Islet of Langerhans (tissue), 1 donor: ENCODE measurements at regions not wholly inside any gene's neighbourhood (a gene's known extent, or its start where the extent isn't known, plus 50 kb on each side); places are given as distances from the start of the nearest gene placed in this dataset.
"Not testable (repeated sequence)": the region's sequence is repeated elsewhere in the genome, so short reads cannot be mapped to it uniquely, and the experiment has no call there.

Source experiments
- FAIRE-seq: peaks from one replicate; lab custom pipeline; 2011; peaks lifted over from hg19 to GRCh38; lab: Jason Lieb, UNC

DNA sequence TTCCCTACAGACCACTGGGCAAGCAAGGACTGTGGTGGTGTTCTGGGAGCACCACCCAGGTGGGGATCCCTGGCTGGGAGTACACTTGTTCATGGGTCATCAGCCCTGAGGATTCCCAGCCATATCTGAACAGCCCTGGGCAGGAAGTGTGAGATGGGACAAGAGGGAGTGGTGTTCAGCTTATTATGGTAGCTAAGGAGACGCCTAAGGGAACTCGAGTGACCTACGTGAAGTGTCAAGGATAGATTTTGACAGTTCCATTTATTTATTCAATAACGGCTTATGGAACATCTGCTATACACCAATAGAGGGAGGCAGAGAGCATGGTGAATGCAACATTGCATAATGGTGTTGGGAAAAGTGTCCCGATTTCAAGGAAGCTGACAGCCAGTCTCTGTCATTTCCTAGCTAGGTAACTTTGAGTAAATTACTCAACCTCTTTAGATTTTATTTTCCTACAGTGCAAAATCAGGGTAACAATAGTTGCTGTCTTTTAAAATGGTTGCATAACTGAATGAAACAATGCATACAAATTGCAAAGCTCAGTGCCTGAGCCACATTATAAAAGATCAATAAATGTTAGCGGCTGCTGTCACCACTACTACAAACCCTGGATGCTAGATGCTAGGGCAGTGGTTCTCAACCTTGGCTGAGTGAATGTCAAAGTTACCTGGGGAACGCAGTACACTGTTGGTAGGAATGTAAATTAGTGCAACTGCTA, 534.1 kb downstream of the GRIN2A start:
- FAIRE-seq: peak; percentile 91

DNA sequence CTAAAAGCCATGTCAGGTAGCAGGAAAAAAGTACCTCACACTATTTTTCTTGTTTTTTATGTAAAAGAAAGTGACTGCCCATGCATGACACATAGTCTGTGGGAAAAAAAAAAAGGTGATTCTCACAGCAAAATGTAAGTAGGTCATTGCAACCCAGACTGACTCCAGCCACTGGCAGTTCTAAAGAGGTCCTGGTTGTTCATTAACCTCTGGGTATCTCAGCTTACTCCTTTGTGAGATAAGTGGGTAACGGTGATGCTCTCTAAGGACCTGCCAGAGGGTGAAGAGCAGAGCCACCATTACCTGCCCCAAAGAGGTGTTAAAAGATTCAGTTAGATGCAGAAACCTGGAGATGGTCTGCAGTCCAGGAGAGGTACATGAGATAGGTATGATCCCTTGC, 531.9 kb downstream of the GRIN2A start:
- peak; percentile 95 for FAIRE-seq

DNA sequence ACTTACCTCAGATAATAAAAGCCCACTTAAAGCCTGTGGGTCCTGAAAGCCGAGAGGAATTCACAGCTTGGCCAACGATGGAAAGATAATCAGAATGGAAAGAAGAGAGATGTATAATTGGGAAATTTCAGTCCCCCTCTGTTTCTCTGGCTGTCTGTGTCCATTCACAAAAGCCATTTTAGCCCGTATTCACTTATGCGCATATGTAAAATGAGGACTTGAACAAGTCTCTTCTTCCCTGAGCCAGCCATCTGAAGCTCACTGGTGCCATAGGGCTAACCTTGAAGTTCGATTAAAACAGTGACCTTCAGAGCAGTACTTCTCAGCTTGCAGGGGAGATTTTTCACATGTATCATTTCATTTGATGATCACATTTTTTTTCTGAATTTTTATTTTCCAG, 527.2 kb downstream of the GRIN2A start:
- no peak for FAIRE-seq

DNA sequence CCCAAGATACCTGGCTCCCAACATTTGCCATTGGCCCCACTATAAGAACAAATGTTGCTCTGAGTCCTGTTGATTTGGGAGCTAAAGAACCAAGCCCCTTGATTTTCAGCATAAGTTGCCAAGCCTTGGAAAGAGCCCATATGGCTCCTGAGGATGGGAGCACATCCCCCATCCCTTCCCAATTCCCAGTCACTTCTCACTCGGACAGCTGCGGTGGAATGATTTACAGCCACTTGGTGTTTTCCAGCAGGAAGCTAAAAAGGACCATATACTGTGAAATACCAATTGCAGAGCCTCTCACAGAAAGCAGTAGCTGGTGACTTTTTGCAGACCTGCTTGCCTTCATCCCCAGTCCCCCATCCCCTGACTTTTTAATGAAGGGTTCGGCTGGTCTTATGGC, 524.6 kb downstream of the GRIN2A start:
- no peak for FAIRE-seq

DNA sequence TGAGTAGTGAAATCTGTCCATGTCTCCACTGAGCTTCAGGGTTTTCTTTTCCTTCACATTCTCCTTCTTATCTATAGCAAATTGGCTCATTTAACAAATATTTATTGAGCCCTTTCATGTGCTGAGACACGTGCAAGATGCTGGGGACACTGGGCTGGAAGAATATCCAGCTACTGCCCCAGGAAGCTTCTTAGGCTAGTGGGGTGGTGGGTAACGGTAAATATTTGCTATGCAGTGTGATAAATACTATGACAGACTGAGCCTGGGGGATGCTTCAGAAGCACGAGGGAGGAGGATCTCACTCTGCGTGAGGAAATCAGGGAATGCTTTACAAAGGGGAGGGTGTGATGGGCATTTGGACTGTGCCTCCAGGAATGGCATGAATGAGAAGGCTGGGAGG, 524.1 kb downstream of the GRIN2A start:
- no peak for FAIRE-seq

DNA sequence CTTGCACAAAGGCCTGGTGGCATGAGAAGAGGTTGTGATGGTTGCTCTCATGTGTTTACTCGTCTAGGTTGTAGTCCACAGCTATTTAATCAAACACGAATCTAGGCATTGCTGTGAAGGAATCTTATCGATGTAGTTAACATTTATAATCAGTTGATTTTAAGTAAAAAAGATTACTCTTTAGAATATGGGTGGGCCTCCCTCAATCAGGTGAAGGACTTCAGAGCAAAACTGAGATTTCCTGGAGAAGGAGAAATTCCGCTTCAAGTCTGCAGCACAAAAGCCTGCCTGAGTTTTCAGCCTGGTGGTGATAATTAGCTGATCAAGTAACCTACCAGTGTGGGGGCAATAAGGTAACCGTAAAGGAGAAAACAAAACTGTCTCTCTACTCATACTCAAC, 523.6 kb downstream of the GRIN2A start:
- FAIRE-seq: no peak

DNA sequence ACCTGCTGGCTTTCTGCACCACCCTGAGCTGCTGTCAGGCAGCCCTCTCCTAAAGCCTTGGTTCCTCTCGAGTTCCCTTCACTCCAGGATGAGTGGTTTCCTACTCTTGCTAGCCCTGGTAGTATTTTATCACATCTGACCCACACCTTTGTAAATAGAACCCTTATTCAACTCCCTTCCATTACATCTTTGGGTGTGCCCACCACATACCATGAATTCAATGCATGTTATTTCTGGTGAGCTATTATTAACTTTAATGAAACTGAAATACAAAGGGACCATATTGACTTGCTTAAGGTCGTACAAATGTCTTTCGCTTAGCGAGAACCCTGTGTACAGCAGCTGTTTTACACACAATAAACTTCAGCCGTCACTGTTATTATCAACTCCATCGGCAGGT, 521.3 kb downstream of the GRIN2A start:
- no peak for FAIRE-seq

DNA sequence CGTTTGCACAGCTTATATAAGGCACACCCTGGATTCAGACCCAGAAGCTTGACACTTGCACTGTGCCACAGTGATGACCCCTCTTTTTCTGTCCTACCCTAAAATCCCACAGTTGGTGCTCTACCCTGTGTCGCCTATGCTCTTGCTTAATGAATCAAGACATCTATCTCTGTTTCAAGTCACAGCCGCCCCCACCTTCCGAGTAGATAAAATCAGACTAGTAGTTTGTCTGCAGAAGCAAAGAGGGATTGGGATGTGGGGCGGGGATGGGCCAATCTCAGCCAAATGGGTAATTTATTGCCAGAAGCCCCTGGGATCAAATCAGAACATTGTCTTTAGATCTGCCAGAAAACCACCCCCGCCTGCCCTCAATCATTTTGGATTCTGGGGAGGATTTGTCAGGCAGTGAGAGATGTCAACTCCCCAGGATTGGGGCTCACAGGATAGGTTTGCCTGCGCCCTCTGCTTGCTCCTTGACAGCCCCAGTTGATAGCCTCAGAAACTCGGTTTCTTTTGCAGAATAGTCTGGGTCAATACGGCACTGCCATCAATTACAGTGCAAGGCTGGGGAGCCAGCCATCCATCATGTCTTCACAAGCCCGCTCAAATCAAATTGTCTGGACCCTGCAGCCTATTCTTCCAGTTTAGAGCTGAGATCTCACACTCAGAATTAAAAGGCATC, 520.8 kb downstream of the GRIN2A start:
- no peak for FAIRE-seq

DNA sequence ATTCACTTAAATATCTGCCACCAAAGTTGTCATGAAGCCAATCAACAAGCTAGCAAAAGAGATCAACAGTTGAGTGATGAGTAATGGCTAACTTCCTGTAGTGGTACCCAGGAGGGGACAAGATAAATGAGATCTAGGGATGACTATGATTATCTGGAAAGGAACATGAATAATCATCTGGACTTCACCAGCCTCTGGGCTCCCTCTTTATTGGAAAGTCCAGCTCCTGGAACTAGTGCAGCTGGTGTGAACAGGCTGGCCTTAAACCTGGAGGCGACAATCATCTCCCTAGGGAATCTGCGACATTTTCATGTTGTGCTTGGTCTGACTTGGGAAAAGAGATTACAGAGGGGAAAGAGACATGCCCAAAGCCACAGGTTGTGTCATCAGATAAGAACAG, 518.6 kb downstream of the GRIN2A start:
- FAIRE-seq: no peak

DNA sequence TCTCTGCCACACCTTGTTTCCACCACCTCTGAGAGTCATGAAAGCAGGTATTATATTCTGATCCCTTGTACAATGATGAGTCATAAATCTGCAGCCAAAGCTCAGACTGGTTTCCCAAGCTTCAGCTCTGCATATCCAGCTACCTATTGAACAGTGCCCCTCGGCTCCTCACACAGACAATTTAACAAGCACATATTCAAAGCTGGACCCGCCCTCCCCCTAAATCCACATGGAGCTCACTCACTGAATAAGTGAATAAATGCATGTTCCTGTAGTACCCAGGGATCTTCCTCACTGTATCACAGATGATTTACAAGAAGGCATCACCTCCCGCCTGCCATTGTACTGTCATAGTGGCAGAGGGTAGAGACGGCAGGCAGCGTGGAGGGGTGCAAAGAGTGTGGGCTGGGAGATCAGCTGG, 516.4 kb downstream of the GRIN2A start:
- no peak for FAIRE-seq

DNA sequence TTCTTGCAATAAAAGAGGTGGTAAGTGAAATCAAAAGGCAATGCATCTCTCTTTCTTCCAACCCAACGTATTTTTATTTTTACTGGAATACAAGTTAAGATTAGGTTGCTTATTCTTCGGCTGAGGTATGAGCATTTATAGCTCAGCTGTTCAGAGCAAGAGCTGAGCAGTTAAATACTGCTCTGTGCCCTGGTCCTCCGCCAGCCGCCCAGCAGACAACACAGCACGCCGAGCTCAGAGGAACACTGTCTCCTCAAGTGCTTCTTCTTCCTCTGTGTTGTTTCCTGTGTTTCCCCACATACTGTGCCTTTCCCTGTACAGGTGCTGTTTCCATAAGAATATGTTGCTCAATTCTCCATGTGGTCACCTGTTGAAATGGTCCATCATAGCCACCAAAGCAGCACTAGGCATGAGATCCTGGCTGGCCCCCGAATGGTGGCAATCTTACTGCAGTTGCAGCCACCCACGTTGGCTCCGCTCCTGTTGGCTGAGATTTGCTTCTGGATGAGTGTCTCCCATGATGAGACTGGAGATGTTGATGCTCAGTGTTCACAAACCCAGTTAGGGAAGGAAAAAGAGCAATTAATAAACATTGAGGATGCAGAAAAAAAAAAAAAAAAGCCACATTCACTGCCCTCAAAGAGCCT, 515.3 kb downstream of the GRIN2A start:
- no peak for FAIRE-seq

DNA sequence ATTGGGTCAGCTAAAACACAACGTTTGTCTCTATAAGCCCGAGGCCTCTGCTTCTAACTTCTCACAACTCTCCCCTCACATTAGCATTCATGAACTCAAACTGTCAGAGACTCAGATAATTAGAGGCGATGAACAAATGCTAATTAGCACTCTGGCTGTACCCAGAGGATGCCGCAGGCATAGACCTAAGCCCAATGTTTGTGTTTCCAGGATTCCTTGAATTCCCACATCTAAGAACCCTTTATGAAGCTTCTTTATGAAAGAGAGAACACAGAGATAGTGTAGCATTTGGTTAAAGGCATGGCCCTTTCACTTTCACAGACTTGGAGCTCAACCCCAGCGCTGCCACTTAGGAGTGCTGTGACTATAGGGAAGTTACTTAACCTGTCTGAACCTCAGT, 512.2 kb downstream of the GRIN2A start:
- FAIRE-seq: no peak

DNA sequence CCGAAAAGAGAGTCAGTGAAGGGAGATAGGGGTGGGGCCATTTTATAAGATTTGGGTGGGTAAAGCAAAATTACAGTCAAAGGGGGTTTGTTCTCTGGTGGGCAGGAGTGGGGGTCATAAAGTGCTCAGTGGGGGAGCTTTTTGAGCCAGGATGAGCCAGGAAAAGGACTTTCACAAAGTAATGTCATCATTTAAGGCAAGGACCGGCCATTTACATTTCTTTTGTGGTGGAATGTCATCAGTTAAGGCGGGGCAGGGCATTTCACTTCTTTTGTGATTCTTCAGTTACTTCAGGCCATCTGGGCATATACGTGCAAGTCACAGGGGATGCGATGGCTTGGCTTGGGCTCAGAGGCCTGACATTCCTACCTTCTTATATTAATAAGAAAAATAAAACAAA, 511.6 kb downstream of the GRIN2A start:
- not testable (repeated sequence) for FAIRE-seq

DNA sequence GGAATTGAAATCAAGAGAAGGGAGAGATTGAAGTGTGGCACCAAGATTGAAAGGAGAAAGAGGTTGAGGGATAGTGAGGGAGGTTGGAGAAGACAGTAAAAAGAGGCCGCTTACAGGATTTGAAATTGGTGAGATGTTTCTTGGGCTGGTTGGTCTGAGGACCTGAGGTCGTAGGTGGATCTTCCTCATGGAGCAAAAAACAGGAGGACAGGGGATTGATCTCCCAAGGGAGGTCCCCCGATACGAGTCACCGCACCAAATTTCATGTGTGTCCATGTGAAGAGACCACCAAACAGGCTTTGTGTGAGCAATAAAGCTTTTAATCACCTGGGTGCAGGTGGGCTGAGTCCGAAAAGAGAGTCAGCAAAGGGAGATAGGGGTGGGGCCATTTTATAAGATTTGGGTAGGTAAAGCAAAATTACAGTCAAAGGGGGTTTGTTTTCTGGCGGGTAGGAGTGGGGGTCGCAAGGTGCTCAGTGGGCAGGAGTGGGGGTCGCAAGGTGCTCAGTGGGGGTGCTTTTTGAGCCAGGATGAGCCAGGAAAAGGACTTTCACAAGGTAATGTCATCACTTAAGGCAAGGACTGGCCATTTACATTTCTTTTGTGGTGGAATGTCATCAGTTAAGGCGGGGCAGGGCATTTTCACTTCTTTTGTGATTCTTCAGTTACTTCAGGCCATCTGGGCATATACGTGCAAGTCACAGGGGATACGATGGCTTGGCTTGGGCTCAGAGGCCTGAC, 505.5 kb downstream of the GRIN2A start:
- FAIRE-seq: not testable (repeated sequence)

DNA sequence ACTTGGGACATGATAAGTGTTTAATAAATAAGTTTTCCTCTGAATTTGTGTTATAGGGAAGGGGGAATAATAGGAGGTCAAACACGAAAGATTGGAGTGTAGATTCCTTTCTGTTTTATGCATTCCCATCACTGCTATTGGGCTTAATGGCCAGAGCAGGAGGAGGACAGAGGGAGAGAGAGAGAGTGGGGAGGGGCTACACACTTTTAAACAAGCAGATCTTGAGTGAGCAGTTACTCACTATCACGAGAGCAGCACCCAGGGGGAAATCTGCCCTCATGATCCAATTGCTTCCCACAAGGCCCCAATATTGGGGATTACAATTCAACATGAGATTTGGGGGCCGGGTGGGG, 505.0 kb downstream of the GRIN2A start:
- FAIRE-seq: no peak

DNA sequence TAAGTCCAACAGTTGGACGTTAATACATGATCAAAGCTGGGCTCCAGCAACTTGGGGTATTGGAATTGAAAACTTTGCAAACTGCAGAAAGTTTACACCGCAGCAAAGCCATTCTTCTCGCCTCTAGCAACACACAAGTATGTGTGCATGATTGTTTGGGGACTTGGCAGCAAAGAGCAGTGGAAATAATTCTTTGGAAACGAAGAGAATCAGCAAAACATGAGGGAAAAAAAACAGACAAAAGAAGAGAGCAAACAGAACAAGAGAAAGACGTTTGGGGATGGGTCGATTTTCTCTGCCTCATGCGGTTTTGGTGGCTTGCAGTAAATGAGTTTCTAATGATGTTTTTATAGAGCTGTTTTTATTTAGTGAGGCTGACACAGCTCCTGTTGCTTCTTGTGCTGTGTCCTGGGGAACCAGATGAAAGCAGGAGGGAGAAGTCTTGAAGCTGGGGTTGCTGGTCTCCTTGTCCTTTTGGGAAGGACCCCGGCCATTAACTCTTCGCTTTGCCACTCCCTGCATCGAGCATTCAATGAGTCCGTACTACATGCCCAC, 502.9 kb downstream of the GRIN2A start:
- FAIRE-seq: peak; percentile 5

DNA sequence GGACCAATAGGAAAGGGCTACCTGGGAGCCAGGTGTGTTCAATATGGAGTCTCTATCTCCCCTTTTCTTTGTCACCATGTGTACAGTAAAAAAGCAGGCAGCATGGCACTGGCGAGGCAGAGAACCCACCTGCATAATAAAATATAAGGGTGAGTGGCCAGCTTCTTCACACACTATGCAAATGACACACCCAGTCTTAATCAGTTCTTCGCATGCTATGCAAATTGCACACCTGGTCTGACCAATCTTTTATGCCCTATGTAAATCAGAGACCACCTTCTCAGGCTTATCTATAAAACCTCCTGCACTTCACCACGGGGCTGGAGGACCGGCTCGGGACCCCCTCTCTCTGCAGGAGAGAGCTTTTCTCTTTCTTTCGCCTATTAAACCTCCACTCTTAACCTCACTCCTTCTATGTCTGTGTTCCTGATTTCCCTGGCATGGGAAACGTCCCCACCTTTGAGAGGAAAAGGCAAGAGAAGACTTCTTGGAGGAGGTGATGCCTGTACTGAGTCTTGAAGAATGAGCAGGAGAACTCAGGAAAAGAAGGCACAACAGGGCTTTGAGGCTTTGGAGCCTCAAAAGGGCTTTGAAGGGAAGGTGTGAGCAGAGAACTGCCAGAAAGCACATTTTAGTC, 502.1 kb downstream of the GRIN2A start:
- no peak for FAIRE-seq

DNA sequence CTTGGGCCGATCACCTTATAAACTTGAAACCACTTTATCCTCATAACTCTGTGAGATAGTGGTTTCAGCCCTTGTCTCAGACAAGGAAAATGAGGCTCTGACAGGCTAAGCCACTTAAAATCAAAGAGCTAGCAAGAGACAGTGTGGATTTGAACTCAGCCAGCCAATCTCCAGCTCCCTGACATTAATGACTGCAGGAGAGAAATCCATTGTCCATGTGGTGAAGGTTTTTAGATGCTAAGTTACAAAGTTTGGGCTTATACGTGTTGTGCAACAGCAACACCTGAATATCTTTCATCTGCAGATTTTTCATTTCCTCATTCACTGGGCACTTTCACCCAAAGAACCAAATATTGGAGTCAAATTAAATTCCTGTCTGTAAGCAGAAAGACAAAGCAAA, 501.3 kb downstream of the GRIN2A start:
- FAIRE-seq: no peak

DNA sequence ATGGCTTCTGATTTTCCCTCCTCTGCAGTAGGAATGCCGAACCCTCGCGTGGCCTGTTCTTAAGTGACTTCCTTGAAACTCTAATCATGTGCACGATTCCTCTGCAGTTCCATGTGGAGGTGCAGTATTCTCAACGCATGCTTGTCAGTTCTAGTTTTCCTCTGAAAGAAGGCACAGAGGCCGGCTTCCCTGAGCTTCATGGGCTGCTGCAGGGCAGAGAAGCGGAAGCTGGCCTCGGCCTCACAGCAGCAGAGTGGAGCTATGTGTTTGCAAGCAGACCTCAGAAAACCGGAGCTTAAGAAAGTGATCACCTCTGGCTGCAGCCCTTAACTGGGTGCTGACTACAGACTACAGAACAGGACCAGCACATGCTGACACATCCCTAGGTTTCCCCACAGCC, 500.7 kb downstream of the GRIN2A start:
- no peak for FAIRE-seq

DNA sequence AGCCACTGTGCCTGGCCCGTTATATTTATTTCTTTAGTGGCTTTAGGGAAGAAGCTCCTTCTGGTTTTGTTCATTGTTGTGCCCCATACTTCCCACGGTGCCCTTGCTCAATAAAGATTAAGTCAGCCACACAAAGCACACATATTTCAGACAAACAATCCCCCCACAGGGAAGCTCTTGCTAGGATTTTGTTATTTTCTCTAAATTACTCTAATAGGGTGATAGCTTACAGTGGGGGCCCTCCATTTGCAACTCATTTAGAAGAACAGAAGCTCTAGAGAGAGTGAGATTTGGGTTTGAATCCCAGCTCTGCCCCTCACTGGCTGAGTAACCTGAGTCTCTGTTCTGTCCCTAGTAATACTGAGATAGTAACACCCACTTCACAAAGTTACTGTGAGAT, 499.9 kb downstream of the GRIN2A start:
- no peak for FAIRE-seq

DNA sequence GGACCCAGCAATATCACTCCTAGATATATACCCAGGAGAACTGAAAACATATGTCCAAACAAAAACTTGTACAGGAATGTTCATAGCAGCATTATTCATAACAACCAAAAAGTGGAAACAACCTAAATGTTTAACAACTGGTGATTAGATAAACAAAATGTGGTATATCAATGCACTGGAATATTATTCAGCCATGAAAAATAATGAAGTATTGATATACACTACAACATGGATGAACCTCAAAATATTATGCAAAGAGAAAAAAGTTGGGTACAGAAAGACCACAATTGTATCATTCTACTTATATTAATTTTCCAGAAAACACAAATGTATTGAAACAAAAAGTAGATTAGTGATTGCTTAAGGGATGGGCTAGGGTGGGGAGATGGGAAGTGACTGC, 498.6 kb downstream of the GRIN2A start:
- no peak for FAIRE-seq

DNA sequence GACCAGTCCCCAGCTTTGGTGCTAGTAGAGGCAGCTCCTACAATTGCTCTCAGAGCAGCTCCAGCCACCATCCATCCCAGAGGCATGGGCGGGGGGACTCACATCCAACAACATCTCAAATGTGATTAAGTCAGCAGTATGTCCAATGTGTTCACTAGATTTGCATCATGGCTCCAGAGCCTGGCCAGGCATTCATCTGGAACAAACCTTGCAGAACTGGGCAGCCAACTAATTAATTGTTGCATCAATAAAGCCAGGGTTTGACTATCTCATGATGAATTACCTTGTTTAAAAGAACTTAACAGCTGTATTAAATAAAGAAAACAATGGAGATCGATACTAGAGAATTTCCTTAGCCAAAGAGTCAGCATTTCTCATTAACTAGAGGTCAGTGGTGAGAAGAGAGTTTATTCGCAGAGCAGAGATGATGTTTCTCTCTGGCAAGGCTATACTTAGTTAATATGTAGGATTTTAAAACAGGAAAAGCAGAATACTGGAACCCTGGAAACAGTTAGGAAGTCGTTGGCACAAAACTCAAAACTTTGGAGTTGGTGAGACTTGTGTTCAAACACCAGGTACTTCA, 494.4 kb downstream of the GRIN2A start:
- FAIRE-seq: no peak
